OCI-LY1 (cell line): ENCODE measurements at regions not wholly inside any gene's neighbourhood (a gene's known extent, or its start where the extent isn't known, plus 50 kb on each side); places are given as distances from the start of the nearest gene placed in this dataset.

Source experiments
- H2AFZ ChIP-seq: fragments of 200-600 bp; sonication (generic), shearing (Covaris generic); 2 replicates; pipeline ENCODE4 v1.6.0; 2014; ENCODE audit warnings: antibody characterized with exemption, mild to moderate bottlenecking, low read length
- H3F3A ChIP-seq: fragments of 200-600 bp; sonication (generic), shearing (Covaris generic); 2 replicates; pipeline ENCODE4 v1.6.0; 2014; ENCODE audit warnings: mild to moderate bottlenecking, antibody characterized with exemption, low read length, moderate library complexity; ENCODE audit not compliant: insufficient read depth
- H3K27ac ChIP-seq: fragments of 200-600 bp; sonication (generic); 2 replicates; pipeline ENCODE4 v1.5.1; 2014; ENCODE audit warnings: low read length, mixed run types, mild to moderate bottlenecking, low read depth; ENCODE audit not compliant: poor library complexity, severe bottlenecking
- H3K27me3 ChIP-seq: fragments of 200-600 bp; sonication (generic); 2 replicates; pipeline ENCODE4 v1.6.0; 2014; ENCODE audit warnings: antibody characterized with exemption, mild to moderate bottlenecking, low read length, moderate library complexity; ENCODE audit not compliant: insufficient read depth
- H3K36me3 ChIP-seq: fragments of 200-600 bp; sonication (generic); 2 replicates; pipeline ENCODE4 v1.6.1; 2014; ENCODE audit warnings: mild to moderate bottlenecking, antibody characterized with exemption, low read length, moderate library complexity, mixed read lengths; ENCODE audit not compliant: insufficient read depth
- H3K4me1 ChIP-seq: fragments of 200-600 bp; sonication (generic); 2 replicates; pipeline ENCODE4 v1.5.1; 2014; ENCODE audit warnings: mild to moderate bottlenecking, low read length, moderate library complexity; ENCODE audit not compliant: insufficient read depth, severe bottlenecking
- H3K4me2 ChIP-seq: fragments of 200-600 bp; sonication (generic), shearing (Covaris generic); 2 replicates; pipeline ENCODE4 v1.6.1; 2014; ENCODE audit warnings: low read length
- H3K4me3 ChIP-seq: fragments of 200-600 bp; sonication (generic); 2 replicates; pipeline ENCODE4 v1.5.1; 2014; ENCODE audit warnings: low read length, low read depth, mild to moderate bottlenecking, mixed read lengths; ENCODE audit not compliant: poor library complexity, severe bottlenecking
- H3K79me2 ChIP-seq: fragments of 200-600 bp; shearing (Covaris generic); 2 replicates; pipeline ENCODE4 v1.6.1; 2016; ENCODE audit warnings: mixed run types, low read length, mixed read lengths; ENCODE audit not compliant: insufficient read depth
- H3K9ac ChIP-seq: fragments of 200-600 bp; sonication (generic), shearing (Covaris generic); 2 replicates; pipeline ENCODE4 v1.6.1; 2014; ENCODE audit warnings: mild to moderate bottlenecking, low read length, mixed read lengths
- H3K9me2 ChIP-seq: fragments of 200-600 bp; sonication (generic), shearing (Covaris generic); 2 replicates; pipeline ENCODE4 v1.6.1; 2014; ENCODE audit warnings: low read depth, mild to moderate bottlenecking, low read length, mixed read lengths
- H3K9me3 ChIP-seq: fragments of 200-600 bp; shearing (Covaris generic); 2 replicates; pipeline ENCODE4 v1.6.1; 2014; ENCODE audit warnings: low read length, mixed read lengths
- H4K20me1 ChIP-seq: fragments of 200-600 bp; sonication (generic), shearing (Covaris generic); 2 replicates; pipeline ENCODE4 v1.6.0; 2016; ENCODE audit warnings: mild to moderate bottlenecking, low read length; ENCODE audit not compliant: insufficient read depth
- CTCF ChIP-seq: fragments of 200-600 bp; sonication (generic), shearing (Covaris generic); IDR thresholded peaks from 2 replicates; pipeline ENCODE4 v1.5.1; 2017; ENCODE audit warnings: mild to moderate bottlenecking, antibody characterized with exemption, low read length, moderate library complexity, mixed read lengths
- EZH2 ChIP-seq: fragments of 200-600 bp; sonication (generic), shearing (Covaris generic); IDR thresholded peaks from 2 replicates; pipeline ENCODE4 v1.8.0; 2017; ENCODE audit warnings: borderline replicate concordance, mixed run types, mild to moderate bottlenecking, antibody characterized with exemption, low read length, moderate library complexity, mixed read lengths

- Histone ChIP-seq H3K4me2 (no peak overlapping the region), H2AFZ (no peak overlapping the region), H4K20me1 (no peaks in the 10 kb centered on the region), H3K9ac (no peak overlapping the region), H3K9me2 (no peaks in the 10 kb centered on the region), H3K4me1 (no peaks in the 10 kb centered on the region), H3K27me3 (no peaks in the 10 kb centered on the region), H3F3A (no peaks in the 10 kb centered on the region), H3K36me3 (no peaks in the 10 kb centered on the region), H3K27ac (no peak overlapping the region), H3K9me3 (no peaks in the 10 kb centered on the region), H3K4me3 (no peak overlapping the region), H3K79me2 (no peaks in the 10 kb centered on the region)
- no peak for TF ChIP-seq CTCF
- no peak for TF ChIP-seq EZH2
These were observed 303.1 kb downstream of the ELAVL2 start for GRCh38 chr9:23522952-23523351.

GRCh38 chr9:23524607-23525155, 301.4 kb downstream of the ELAVL2 start:
- H3F3A ChIP-seq = no peaks in the 10 kb centered on the region
- no peak overlapping the region for H3K4me2 ChIP-seq
- H3K27me3 ChIP-seq = no peaks in the 10 kb centered on the region
- no peaks in the 10 kb centered on the region for H3K36me3 ChIP-seq
- TF ChIP-seq EZH2 = no peak
- no peak for TF ChIP-seq CTCF
- H3K4me1 ChIP-seq = no peaks in the 10 kb centered on the region
- H3K27ac ChIP-seq = no peak overlapping the region
- no peaks in the 10 kb centered on the region for H3K79me2 ChIP-seq
- H3K9me2 ChIP-seq = no peaks in the 10 kb centered on the region
- H3K9ac ChIP-seq = no peak overlapping the region
- H3K9me3 ChIP-seq = no peaks in the 10 kb centered on the region
- H3K4me3 ChIP-seq = no peak overlapping the region
- no peak overlapping the region for H2AFZ ChIP-seq
- no peaks in the 10 kb centered on the region for H4K20me1 ChIP-seq

- no peaks in the 10 kb centered on the region for H3K27me3 ChIP-seq
- no peaks in the 10 kb centered on the region for H3F3A ChIP-seq
- TF ChIP-seq CTCF = no peak
- no peak for TF ChIP-seq EZH2
- no peaks in the 10 kb centered on the region for H3K9me2 ChIP-seq
- H3K4me3 ChIP-seq = no peak overlapping the region
- no peak overlapping the region for H3K9ac ChIP-seq
- no peaks in the 10 kb centered on the region for H3K79me2 ChIP-seq
- H3K4me2 ChIP-seq = no peak overlapping the region
- no peaks in the 10 kb centered on the region for H4K20me1 ChIP-seq
- H3K36me3 ChIP-seq = no peaks in the 10 kb centered on the region
- no peak overlapping the region for H2AFZ ChIP-seq
- no peaks in the 10 kb centered on the region for H3K4me1 ChIP-seq
- no peaks in the 10 kb centered on the region for H3K9me3 ChIP-seq
- no peak overlapping the region for H3K27ac ChIP-seq
These were observed 299.2 kb downstream of the ELAVL2 start for GRCh38 chr9:23526806-23527205.
